IPS-15b (cell line): ENCODE measurements at regions not wholly inside any gene's neighbourhood (a gene's known extent, or its start where the extent isn't known, plus 50 kb on each side); places are given as distances from the start of the nearest gene placed in this dataset.
"Not testable (repeated sequence)": the region's sequence is repeated elsewhere in the genome, so short reads cannot be mapped to it uniquely, and the experiment has no call there.

ENCODE experiments used
- H3K27me3 ChIP-seq: one replicate; pipeline ENCODE4 v1.6.1; 2013; ENCODE audit warnings: low read length; ENCODE audit not compliant: control insufficient read depth, insufficient read depth
- H3K36me3 ChIP-seq: one replicate; pipeline ENCODE4 v1.6.1; 2013; ENCODE audit warnings: low read length; ENCODE audit not compliant: control insufficient read depth, insufficient read depth
- H3K4me1 ChIP-seq: one replicate; pipeline ENCODE4 v1.6.1; 2013; ENCODE audit warnings: mild to moderate bottlenecking, low read length; ENCODE audit not compliant: control insufficient read depth, insufficient read depth
- H3K4me3 ChIP-seq: one replicate; pipeline ENCODE4 v1.5.1; 2013; ENCODE audit warnings: low read depth, low read length
- H3K9ac ChIP-seq: one replicate; pipeline ENCODE4 v1.6.1; 2013; ENCODE audit warnings: low read depth, mild to moderate bottlenecking, low read length
- H3K9me3 ChIP-seq: one replicate; pipeline ENCODE4 v1.6.1; 2013; ENCODE audit warnings: mild to moderate bottlenecking, low read length; ENCODE audit not compliant: control insufficient read depth, insufficient read depth

- Histone ChIP-seq H3K4me1 (no peaks in the 10 kb centered on the region), H3K9me3 (no peaks in the 10 kb centered on the region), H3K9ac (no peak overlapping the region), H3K4me3 (no peak overlapping the region), H3K36me3 (no peaks in the 10 kb centered on the region), H3K27me3 (no peaks in the 10 kb centered on the region)
Observed at GRCh38 chr12:73547421-73547820, 990.2 kb upstream of the ATXN7L3B start.

- no peak overlapping the region for H3K9ac ChIP-seq
Observed at GRCh38 chr12:73585136-73585535, 952.5 kb upstream of the ATXN7L3B start.

GRCh38 chr12:73589220-73589619 is 948.4 kb upstream of the ATXN7L3B start:
- no peak overlapping the region for H3K9ac ChIP-seq
- H3K9me3 ChIP-seq: no peaks in the 10 kb centered on the region
- H3K4me3 ChIP-seq: no peak overlapping the region
- H3K36me3 ChIP-seq: no peaks in the 10 kb centered on the region
- no peaks in the 10 kb centered on the region for H3K4me1 ChIP-seq
- H3K27me3 ChIP-seq: no peaks in the 10 kb centered on the region

More at GRCh38 chr12:73585136-73585535, 952.5 kb upstream of the ATXN7L3B start:
- H3K9me3 ChIP-seq: no peaks in the 10 kb centered on the region
- no peak overlapping the region for H3K4me3 ChIP-seq
- H3K4me1 ChIP-seq: no peaks in the 10 kb centered on the region
- no peaks in the 10 kb centered on the region for H3K27me3 ChIP-seq
- no peaks in the 10 kb centered on the region for H3K36me3 ChIP-seq

- no peak overlapping the region for H3K4me3 ChIP-seq
- H3K9me3 ChIP-seq: no peaks in the 10 kb centered on the region
- no peak overlapping the region for H3K9ac ChIP-seq
- H3K4me1 ChIP-seq: peaks cover 8% of the 10 kb centered on the region
- H3K36me3 ChIP-seq: no peaks in the 10 kb centered on the region
- no peaks in the 10 kb centered on the region for H3K27me3 ChIP-seq
Observed at GRCh38 chr12:73598626-73599025, 939.0 kb upstream of the ATXN7L3B start.

- H3K9me3 ChIP-seq: no peaks in the 10 kb centered on the region
- H3K36me3 ChIP-seq: no peaks in the 10 kb centered on the region
- H3K4me1 ChIP-seq: peaks cover 8% of the 10 kb centered on the region
- H3K4me3 ChIP-seq: no peak overlapping the region
- no peaks in the 10 kb centered on the region for H3K27me3 ChIP-seq
- H3K9ac ChIP-seq: no peak overlapping the region
Observed at GRCh38 chr12:73599268-73599667, 938.4 kb upstream of the ATXN7L3B start.

- H3K36me3 ChIP-seq: not testable (repeated sequence)
Observed at GRCh38 chr12:73605925-73606324, 931.7 kb upstream of the ATXN7L3B start.

GRCh38 chr12:73612551-73612950 is 925.1 kb upstream of the ATXN7L3B start:
- Histone ChIP-seq H3K4me1 (no peaks in the 10 kb centered on the region), H3K9me3 (no peaks in the 10 kb centered on the region), H3K9ac (no peak overlapping the region), H3K4me3 (no peak overlapping the region), H3K27me3 (no peaks in the 10 kb centered on the region), H3K36me3 (no peaks in the 10 kb centered on the region)

More at GRCh38 chr12:73605925-73606324, 931.7 kb upstream of the ATXN7L3B start:
- H3K4me1 ChIP-seq, H3K27me3 ChIP-seq, H3K9me3 ChIP-seq, H3K9ac ChIP-seq, H3K4me3 ChIP-seq: not testable (repeated sequence)

- no peak overlapping the region for H3K9ac ChIP-seq
- no peaks in the 10 kb centered on the region for H3K27me3 ChIP-seq
- H3K36me3 ChIP-seq: no peaks in the 10 kb centered on the region
- no peak overlapping the region for H3K4me3 ChIP-seq
- H3K9me3 ChIP-seq: no peaks in the 10 kb centered on the region
- no peaks in the 10 kb centered on the region for H3K4me1 ChIP-seq
Observed at GRCh38 chr12:73623421-73623820, 914.2 kb upstream of the ATXN7L3B start.

- Histone ChIP-seq H3K4me3 (no peak overlapping the region), H3K27me3 (no peaks in the 10 kb centered on the region), H3K4me1 (peaks cover 4% of the 10 kb centered on the region), H3K36me3 (no peaks in the 10 kb centered on the region), H3K9me3 (no peaks in the 10 kb centered on the region), H3K9ac (no peak overlapping the region)
Observed at GRCh38 chr12:73625226-73625625, 912.4 kb upstream of the ATXN7L3B start.

GRCh38 chr12:73629171-73629570 is 908.5 kb upstream of the ATXN7L3B start:
- Histone ChIP-seq H3K9ac (no peak overlapping the region), H3K27me3 (no peaks in the 10 kb centered on the region), H3K36me3 (no peaks in the 10 kb centered on the region), H3K4me1 (peaks cover 10% of the 10 kb centered on the region), H3K4me3 (no peak overlapping the region), H3K9me3 (no peaks in the 10 kb centered on the region)

GRCh38 chr12:73629893-73630831 is 907.5 kb upstream of the ATXN7L3B start:
- no peak overlapping the region for H3K9ac ChIP-seq
- H3K4me1 ChIP-seq: peaks cover 10% of the 10 kb centered on the region
- no peaks in the 10 kb centered on the region for H3K36me3 ChIP-seq
- peak overlapping the region; percentile 3 for H3K4me3 ChIP-seq
- H3K27me3 ChIP-seq: no peaks in the 10 kb centered on the region
- H3K9me3 ChIP-seq: no peaks in the 10 kb centered on the region

- H3K9ac ChIP-seq: no peak overlapping the region
- H3K36me3 ChIP-seq: no peaks in the 10 kb centered on the region
- no peaks in the 10 kb centered on the region for H3K27me3 ChIP-seq
- no peaks in the 10 kb centered on the region for H3K9me3 ChIP-seq
- H3K4me3 ChIP-seq: no peak overlapping the region
- H3K4me1 ChIP-seq: peaks cover 10% of the 10 kb centered on the region
Observed at GRCh38 chr12:73632191-73632590, 905.4 kb upstream of the ATXN7L3B start.
